RWPE2 (cell line): ENCODE measurements at regions not wholly inside any gene's neighbourhood (a gene's known extent, or its start where the extent isn't known, plus 50 kb on each side); places are given as distances from the start of the nearest gene placed in this dataset.

Experiments used
- ATAC-seq: fragments of 200-7000 bp; cut with Tn5 transposase; 3 replicates; pipeline ENCODE4 v1.9.1; 2021; ENCODE audit warnings: low read depth
- DNase-seq: peaks from one replicate; pipeline ENCODE4 v3.0.0-alpha.2; 2020; ENCODE audit warnings: low spot score
- H3K27ac ChIP-seq: fragments of 450-650 bp; 2 replicates; pipeline ENCODE4 v1.5.1; 2017; ENCODE audit warnings: mild to moderate bottlenecking; ENCODE audit not compliant: poor library complexity, severe bottlenecking
- H3K27me3 ChIP-seq: fragments of 250-450 bp; sonication (Bioruptor Pico); 2 replicates; pipeline ENCODE4 v1.5.1; 2021; ENCODE audit warnings: mild to moderate bottlenecking, moderate library complexity; ENCODE audit not compliant: insufficient read depth, poor library complexity, severe bottlenecking
- H3K36me3 ChIP-seq: fragments of 250-450 bp; sonication (Bioruptor Pico); 2 replicates; pipeline ENCODE4 v1.5.1; 2020; ENCODE audit warnings: low read depth, mild to moderate bottlenecking, moderate library complexity
- H3K4me1 ChIP-seq: fragments of 250-450 bp; sonication (Bioruptor Pico); 2 replicates; pipeline ENCODE4 v1.5.1; 2021; ENCODE audit warnings: mild to moderate bottlenecking, moderate library complexity; ENCODE audit not compliant: insufficient read depth, poor library complexity, severe bottlenecking
- H3K4me3 ChIP-seq: fragments of 250-450 bp; sonication (Bioruptor Pico); 2 replicates; pipeline ENCODE4 v1.5.1; 2021; ENCODE audit warnings: mild to moderate bottlenecking, moderate library complexity; ENCODE audit not compliant: severe bottlenecking
- H3K9me3 ChIP-seq: fragments of 250-450 bp; sonication (Bioruptor Pico); 2 replicates; pipeline ENCODE4 v1.5.1; 2021; ENCODE audit warnings: mild to moderate bottlenecking, moderate library complexity; ENCODE audit not compliant: severe bottlenecking
- CTCF ChIP-seq: fragments of 450-650 bp; IDR thresholded peaks from one replicate; pipeline ENCODE4 v1.5.1; 2017; ENCODE audit warnings: mild to moderate bottlenecking, moderate library complexity; ENCODE audit not compliant: poor library complexity, severe bottlenecking

DNA sequence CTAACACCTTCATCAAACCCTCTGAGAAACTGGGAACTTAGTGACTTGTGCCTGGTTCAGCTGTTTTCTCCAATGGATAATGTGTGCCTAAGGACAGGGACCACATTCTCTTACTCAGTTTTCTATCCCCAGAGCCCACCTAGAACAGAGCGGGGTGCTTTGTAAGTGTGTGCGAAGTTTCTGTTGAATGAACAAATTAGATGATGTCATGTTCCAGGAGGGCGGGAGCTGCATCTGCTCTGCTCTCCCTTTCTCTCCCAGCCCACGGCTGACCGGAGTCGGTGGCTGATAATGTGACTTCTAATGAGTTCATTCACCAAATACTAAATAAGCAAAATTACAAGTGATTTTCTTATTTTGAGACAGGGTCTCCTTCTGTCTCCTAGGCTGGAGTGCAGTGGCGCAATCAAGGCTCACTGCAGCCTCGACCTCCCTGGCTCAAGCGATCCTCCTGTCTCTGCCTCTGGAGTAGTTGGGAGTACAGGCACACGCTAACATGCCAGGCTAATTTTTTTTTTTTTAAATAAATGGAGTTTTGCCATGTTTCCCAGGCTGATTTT, 60.7 kb upstream of the FNDC1 start:
- ATAC-seq (no peak), DNase-seq (no peak)
- no peaks in the 10 kb centered on the region for H3K27me3 ChIP-seq
- no peak for TF ChIP-seq CTCF
- H3K36me3 ChIP-seq: no peaks in the 10 kb centered on the region
- no peak overlapping the region for H3K27ac ChIP-seq
- H3K4me3 ChIP-seq: no peak overlapping the region
- H3K9me3 ChIP-seq: no peaks in the 10 kb centered on the region
- no peaks in the 10 kb centered on the region for H3K4me1 ChIP-seq

DNA sequence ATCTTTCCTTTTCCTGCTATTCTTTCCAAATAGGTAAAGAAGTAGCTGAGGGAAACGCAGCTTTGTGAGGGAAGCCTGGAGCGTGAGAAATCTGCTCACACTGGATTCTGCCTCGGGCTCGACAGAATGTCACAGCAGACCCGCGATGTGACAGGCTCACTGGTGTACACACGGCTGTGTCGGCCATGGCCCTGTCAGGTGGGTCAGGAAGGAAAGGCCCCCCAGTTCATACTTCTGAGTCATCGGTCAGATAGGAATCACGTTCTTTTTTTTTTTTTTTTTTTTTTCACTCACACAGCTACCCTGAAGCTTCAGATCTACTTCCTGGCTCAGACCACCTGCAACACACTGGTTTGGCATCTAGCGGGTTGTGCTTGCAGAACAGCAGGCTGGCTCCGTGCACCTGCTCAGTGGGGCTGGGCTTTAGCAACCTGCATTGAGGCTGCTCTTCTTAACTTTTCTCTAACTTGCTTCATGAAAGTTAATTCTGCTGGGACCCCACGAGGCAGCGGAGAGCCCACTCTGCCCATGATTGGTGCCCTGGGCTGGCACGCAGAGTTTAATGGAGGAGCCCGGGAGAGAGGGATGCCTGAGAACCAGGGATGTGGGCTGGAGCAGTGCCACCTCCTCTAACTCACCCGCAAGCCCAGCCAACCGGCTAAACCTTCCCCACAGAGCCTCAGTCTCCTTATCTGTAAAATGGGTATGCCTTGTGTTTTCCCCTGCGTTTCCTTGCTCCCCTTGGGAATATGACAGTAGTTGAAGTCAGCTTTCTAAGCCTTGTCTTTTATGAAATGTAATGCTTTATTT, 61.5 kb upstream of the FNDC1 start:
- H3K4me3 ChIP-seq: no peak overlapping the region
- no peak for DNase-seq

GRCh38 chr6:159106627-159107241, 61.9 kb upstream of the TAGAP start:
- Histone ChIP-seq H3K4me3 (no peak overlapping the region), H3K27ac (no peak overlapping the region), H3K27me3 (no peaks in the 10 kb centered on the region), H3K36me3 (no peaks in the 10 kb centered on the region), H3K4me1 (no peaks in the 10 kb centered on the region), H3K9me3 (no peaks in the 10 kb centered on the region)
- ATAC-seq (peak; percentile 65), DNase-seq (no peak)
- no peak for TF ChIP-seq CTCF

More for the DNA sequence above, 61.5 kb upstream of the FNDC1 start:
- no peak overlapping the region for H3K27ac ChIP-seq
- H3K9me3 ChIP-seq: no peaks in the 10 kb centered on the region
- no peaks in the 10 kb centered on the region for H3K4me1 ChIP-seq
- no peaks in the 10 kb centered on the region for H3K27me3 ChIP-seq
- no peaks in the 10 kb centered on the region for H3K36me3 ChIP-seq
- no peak for TF ChIP-seq CTCF
- no peak for ATAC-seq

GRCh38 chr6:159105716-159106115, 60.9 kb upstream of the TAGAP start:
- no peak overlapping the region for H3K4me3 ChIP-seq
- no peaks in the 10 kb centered on the region for H3K36me3 ChIP-seq
- DNase-seq (no peak), ATAC-seq (no peak)
- no peak for TF ChIP-seq CTCF
- H3K27ac ChIP-seq: no peak overlapping the region
- H3K4me1 ChIP-seq: no peaks in the 10 kb centered on the region
- no peaks in the 10 kb centered on the region for H3K27me3 ChIP-seq
- no peaks in the 10 kb centered on the region for H3K9me3 ChIP-seq
